DOHH2 (cell line): ENCODE measurements at regions not wholly inside any gene's neighbourhood (a gene's known extent, or its start where the extent isn't known, plus 50 kb on each side); places are given as distances from the start of the nearest gene placed in this dataset.

Source experiments
- H3F3A ChIP-seq: fragments of 200-600 bp; sonication (generic), shearing (Covaris generic); 2 replicates; pipeline ENCODE4 v1.6.0; 2016; ENCODE audit warnings: antibody characterized with exemption, mild to moderate bottlenecking; ENCODE audit not compliant: control insufficient read depth, insufficient read depth
- H3K27ac ChIP-seq: fragments of 200-600 bp; sonication (generic); 2 replicates; pipeline ENCODE4 v1.5.1; 2014; ENCODE audit warnings: low read depth, mild to moderate bottlenecking, low read length, moderate library complexity
- H3K27me3 ChIP-seq: fragments of 200-600 bp; sonication (generic); 2 replicates; pipeline ENCODE4 v1.6.1; 2014; ENCODE audit warnings: mild to moderate bottlenecking, low read length, mixed read lengths; ENCODE audit not compliant: control insufficient read depth
- H3K36me3 ChIP-seq: fragments of 200-600 bp; sonication (generic); 2 replicates; pipeline ENCODE4 v1.6.1; 2014; ENCODE audit warnings: mild to moderate bottlenecking, low read length, moderate library complexity, mixed read lengths; ENCODE audit not compliant: control insufficient read depth
- H3K4me1 ChIP-seq: fragments of 200-600 bp; sonication (generic); 2 replicates; pipeline ENCODE4 v1.6.1; 2014; ENCODE audit warnings: mild to moderate bottlenecking, low read length, mixed read lengths; ENCODE audit not compliant: control insufficient read depth
- H3K4me2 ChIP-seq: fragments of 200-600 bp; sonication (generic); 2 replicates; pipeline ENCODE4 v1.6.0; 2014; ENCODE audit warnings: mild to moderate bottlenecking, low read length, moderate library complexity
- H3K4me3 ChIP-seq: fragments of 200-600 bp; sonication (generic); 2 replicates; pipeline ENCODE4 v1.5.1; 2014; ENCODE audit warnings: mild to moderate bottlenecking, low read length, mixed read lengths
- H3K79me2 ChIP-seq: fragments of 200-600 bp; sonication (generic); 2 replicates; pipeline ENCODE4 v1.6.1; 2014; ENCODE audit warnings: mild to moderate bottlenecking, low read length, mixed read lengths; ENCODE audit not compliant: control insufficient read depth
- H3K9me2 ChIP-seq: fragments of 200-600 bp; sonication (generic); replicated peaks from 2 replicates; pipeline ENCODE4 v1.6.1; 2014; ENCODE audit warnings: mild to moderate bottlenecking, low read length, mixed read lengths; ENCODE audit not compliant: control insufficient read depth
- H3K9me3 ChIP-seq: fragments of 200-600 bp; sonication (generic); 2 replicates; pipeline ENCODE4 v1.6.1; 2014; ENCODE audit warnings: antibody characterized with exemption, low read length, mixed read lengths; ENCODE audit not compliant: control insufficient read depth, insufficient read depth
- H4K20me1 ChIP-seq: fragments of 200-600 bp; sonication (generic); 2 replicates; pipeline ENCODE4 v1.6.0; 2014; ENCODE audit warnings: low read depth, mild to moderate bottlenecking, antibody characterized with exemption, low read length, moderate library complexity; ENCODE audit not compliant: control insufficient read depth, insufficient read depth
- EZH2phosphoT487 ChIP-seq: fragments of 200-600 bp; sonication (generic); IDR thresholded peaks from 2 replicates; pipeline ENCODE4 v1.6.1; 2017; ENCODE audit warnings: borderline replicate concordance, mild to moderate bottlenecking, antibody characterized with exemption, low read length, moderate library complexity, mixed read lengths
- TF ChIP-seq, protein P1 (sequence below): fragments of 200-600 bp; sonication (generic); IDR thresholded peaks from one replicate; pipeline ENCODE4 v1.5.1; 2014; ENCODE audit warnings: antibody characterized with exemption, mild to moderate bottlenecking, low read depth, low read length; ENCODE audit not compliant: poor library complexity, severe bottlenecking

DNA sequence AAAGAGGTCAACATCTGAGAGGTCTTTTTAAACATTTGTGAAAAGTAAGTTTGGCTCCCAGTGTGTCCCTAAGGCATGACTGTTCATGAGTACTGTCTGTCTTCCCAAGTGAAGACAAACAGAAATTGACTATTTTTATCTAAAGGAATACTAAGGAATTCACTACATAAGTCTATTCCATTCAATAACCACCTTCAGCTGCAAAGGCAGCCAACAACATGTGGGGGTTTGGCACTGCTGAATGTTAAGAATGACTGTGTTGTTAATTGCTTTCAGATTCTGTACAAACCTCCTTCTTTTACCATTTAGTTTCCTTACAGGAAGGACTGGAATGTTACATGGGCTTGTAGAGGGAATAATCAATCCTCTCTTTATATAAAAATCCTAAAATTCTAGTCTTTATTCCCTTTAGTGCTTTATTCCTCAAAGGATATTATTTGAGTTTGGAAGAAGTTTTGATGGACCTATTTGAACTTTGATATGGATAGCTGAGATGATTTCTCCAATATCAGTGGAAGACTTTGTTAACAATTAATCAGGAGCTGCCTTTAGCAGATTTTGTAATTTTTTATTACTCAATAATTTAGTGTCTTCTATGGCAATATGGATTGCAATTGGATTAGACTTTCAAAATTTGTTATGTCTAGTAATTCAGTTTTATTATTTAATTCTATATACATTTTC lies 201.7 kb upstream of the CHRM3 start:
- H3K4me3 ChIP-seq = no peak overlapping the region
- H3K9me2 ChIP-seq = no peaks in the 10 kb centered on the region
- no peak overlapping the region for H3K4me2 ChIP-seq
- H3K36me3 ChIP-seq = no peaks in the 10 kb centered on the region
- no peaks in the 10 kb centered on the region for H4K20me1 ChIP-seq
- no peaks in the 10 kb centered on the region for H3F3A ChIP-seq
- no peaks in the 10 kb centered on the region for H3K79me2 ChIP-seq
- H3K27me3 ChIP-seq = no peaks in the 10 kb centered on the region
- no peak overlapping the region for H3K27ac ChIP-seq
- TF ChIP-seq EZH2phosphoT487 = no peak
- TF ChIP-seq, protein P1, sequence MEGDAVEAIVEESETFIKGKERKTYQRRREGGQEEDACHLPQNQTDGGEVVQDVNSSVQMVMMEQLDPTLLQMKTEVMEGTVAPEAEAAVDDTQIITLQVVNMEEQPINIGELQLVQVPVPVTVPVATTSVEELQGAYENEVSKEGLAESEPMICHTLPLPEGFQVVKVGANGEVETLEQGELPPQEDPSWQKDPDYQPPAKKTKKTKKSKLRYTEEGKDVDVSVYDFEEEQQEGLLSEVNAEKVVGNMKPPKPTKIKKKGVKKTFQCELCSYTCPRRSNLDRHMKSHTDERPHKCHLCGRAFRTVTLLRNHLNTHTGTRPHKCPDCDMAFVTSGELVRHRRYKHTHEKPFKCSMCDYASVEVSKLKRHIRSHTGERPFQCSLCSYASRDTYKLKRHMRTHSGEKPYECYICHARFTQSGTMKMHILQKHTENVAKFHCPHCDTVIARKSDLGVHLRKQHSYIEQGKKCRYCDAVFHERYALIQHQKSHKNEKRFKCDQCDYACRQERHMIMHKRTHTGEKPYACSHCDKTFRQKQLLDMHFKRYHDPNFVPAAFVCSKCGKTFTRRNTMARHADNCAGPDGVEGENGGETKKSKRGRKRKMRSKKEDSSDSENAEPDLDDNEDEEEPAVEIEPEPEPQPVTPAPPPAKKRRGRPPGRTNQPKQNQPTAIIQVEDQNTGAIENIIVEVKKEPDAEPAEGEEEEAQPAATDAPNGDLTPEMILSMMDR = no peak
- H3K4me1 ChIP-seq = no peaks in the 10 kb centered on the region
- H3K9me3 ChIP-seq = no peaks in the 10 kb centered on the region; the same call in 1 of the 2 replicates

DNA sequence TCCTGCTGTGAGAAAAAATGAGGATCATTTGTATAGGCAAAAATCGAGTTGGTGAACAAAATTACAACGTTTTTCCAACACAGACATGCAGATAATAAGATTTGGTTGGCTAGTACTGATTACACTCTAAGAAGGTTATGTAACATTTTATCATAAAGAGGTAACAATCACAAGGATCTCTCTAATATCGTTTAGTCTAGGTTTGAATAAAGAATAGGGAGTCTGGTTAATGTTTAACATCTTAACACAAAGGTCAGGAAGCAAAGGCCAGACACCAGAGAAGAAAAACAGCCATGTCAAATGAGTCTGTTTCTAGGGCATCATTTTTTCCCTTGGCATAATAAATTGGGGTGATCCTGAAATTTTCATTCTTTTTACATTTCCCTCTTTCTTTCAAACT lies 207.4 kb upstream of the CHRM3 start:
- Histone ChIP-seq H3K9me3 (no peaks in the 10 kb centered on the region; the same call in 1 of the 2 replicates), H3K4me3 (no peak overlapping the region), H3K36me3 (no peaks in the 10 kb centered on the region), H3K27me3 (no peaks in the 10 kb centered on the region), H3K9me2 (no peaks in the 10 kb centered on the region), H3K79me2 (no peaks in the 10 kb centered on the region), H4K20me1 (no peaks in the 10 kb centered on the region), H3F3A (no peaks in the 10 kb centered on the region), H3K4me2 (no peak overlapping the region), H3K27ac (no peak overlapping the region), H3K4me1 (no peaks in the 10 kb centered on the region)
- TF ChIP-seq EZH2phosphoT487 = no peak
- TF ChIP-seq, protein P1 = no peak

DNA sequence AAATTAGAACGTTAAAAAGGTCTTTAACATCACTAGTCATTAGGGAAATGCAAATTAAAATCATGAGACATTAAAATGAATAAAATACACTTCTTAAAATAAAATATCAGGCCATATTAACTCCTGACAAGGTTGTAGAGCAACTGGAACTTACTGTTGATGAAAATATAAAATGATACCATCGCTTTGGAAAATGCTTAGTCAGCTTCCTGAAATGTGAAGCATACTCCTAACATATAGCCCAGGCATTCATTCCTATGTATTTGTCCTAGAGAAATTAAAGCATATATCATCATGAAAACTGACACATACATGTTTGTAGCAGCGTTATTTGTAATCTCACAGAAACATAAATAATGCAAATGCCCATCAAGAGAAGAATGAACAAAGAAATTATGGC lies 211.5 kb upstream of the CHRM3 start:
- no peaks in the 10 kb centered on the region for H3K36me3 ChIP-seq
- no peak for TF ChIP-seq EZH2phosphoT487
- TF ChIP-seq, protein P1 = no peak
- H3K4me1 ChIP-seq = no peaks in the 10 kb centered on the region

More for the DNA sequence above, 211.5 kb upstream of the CHRM3 start:
- Histone ChIP-seq H3K9me3 (no peaks in the 10 kb centered on the region), H3K9me2 (no peaks in the 10 kb centered on the region), H3K27me3 (no peaks in the 10 kb centered on the region), H3F3A (no peaks in the 10 kb centered on the region), H3K4me2 (no peak overlapping the region), H4K20me1 (no peaks in the 10 kb centered on the region), H3K27ac (no peak overlapping the region), H3K79me2 (no peaks in the 10 kb centered on the region), H3K4me3 (no peak overlapping the region)
